HEK293 (cell line): ENCODE measurements at regions not wholly inside any gene's neighbourhood (a gene's known extent, or its start where the extent isn't known, plus 50 kb on each side); places are given as distances from the start of the nearest gene placed in this dataset.

Experiments used
- CTCF ChIA-PET: fragments of 350-600 bp; formaldehyde crosslinking; extraction: SDS; loops from one replicate; lab custom pipeline; 2021; ENCODE audit warnings: antibody characterized with exemption; lab: Yijun Ruan, JAX
- POLR2A ChIA-PET: fragments of 300-600 bp; formaldehyde crosslinking; extraction: SDS; loops from one replicate; lab custom pipeline; 2020; ENCODE audit warnings: antibody characterized with exemption, inconsistent platforms; lab: Yijun Ruan, JAX
- H3K27ac ChIP-seq: fragments of 200-500 bp; sonication (Bioruptor generic); 2 replicates; pipeline ENCODE4 v1.5.1; 2014; ENCODE audit warnings: low read depth, low read length, control low read depth, inconsistent platforms; ENCODE audit errors: extremely low read depth
- H3K36me3 ChIP-seq, 2 experiments: fragments of 200-500 bp in 1 of 2; sonication (Bioruptor generic) in 1 of 2; 1 replicate in 1 of 2; 2 replicates in 1 of 2; pipeline ENCODE4 v1.5.1; 2014 to 2017; ENCODE audit warnings: inconsistent platforms in 2 of 2, low read length in 2 of 2; ENCODE audit not compliant: control insufficient read depth in 2 of 2, insufficient read depth in 1 of 2
- H3K4me1 ChIP-seq: fragments of 200-500 bp; sonication (Bioruptor generic); 2 replicates; pipeline ENCODE4 v1.5.1; 2014; ENCODE audit warnings: mild to moderate bottlenecking, low read length, inconsistent platforms; ENCODE audit not compliant: control insufficient read depth, insufficient read depth
- H3K4me3 ChIP-seq: 2 replicates; pipeline ENCODE4 v1.5.1; 2011; ENCODE audit warnings: low read depth, mild to moderate bottlenecking, control low read depth, low read length, moderate library complexity
- H3K9me3 ChIP-seq: fragments of 200-500 bp; sonication (Bioruptor generic); 2 replicates; pipeline ENCODE4 v1.5.1; 2014; ENCODE audit warnings: low read depth, low read length, inconsistent platforms; ENCODE audit not compliant: control insufficient read depth, insufficient read depth
- KLF8 ChIP-seq: fragments of 450-650 bp; formaldehyde crosslinking; IDR thresholded peaks from 2 replicates; pipeline ENCODE4 v1.5.1; 2016; ENCODE audit warnings: missing biosample characterization, missing genetic modification characterization
- MZF1 ChIP-seq: fragments of 450-650 bp; formaldehyde crosslinking; IDR thresholded peaks from 2 replicates; pipeline ENCODE4 v1.5.1; 2017; ENCODE audit warnings: missing biosample characterization, missing genetic modification characterization, borderline replicate concordance
- PRDM1 ChIP-seq: fragments of 450-650 bp; formaldehyde crosslinking; IDR thresholded peaks from 2 replicates; pipeline ENCODE4; 2016; ENCODE audit warnings: missing biosample characterization, missing genetic modification characterization
- SCRT1 ChIP-seq: fragments of 450-650 bp; formaldehyde crosslinking; IDR thresholded peaks from 2 replicates; pipeline ENCODE4 v1.5.1; 2016; ENCODE audit warnings: missing biosample characterization, missing genetic modification characterization, borderline replicate concordance
- SP7 ChIP-seq: fragments of 450-650 bp; formaldehyde crosslinking; IDR thresholded peaks from 2 replicates; pipeline ENCODE4 v1.5.1; 2016; ENCODE audit warnings: missing biosample characterization, missing genetic modification characterization
- ZBTB1 ChIP-seq: fragments of 450-650 bp; formaldehyde crosslinking; IDR thresholded peaks from 2 replicates; pipeline ENCODE4 v1.5.1; 2016; ENCODE audit warnings: missing biosample characterization, missing genetic modification characterization
- ZBTB21 ChIP-seq: fragments of 450-650 bp; formaldehyde crosslinking; IDR thresholded peaks from 2 replicates; pipeline ENCODE4 v1.5.1; 2017; ENCODE audit warnings: missing biosample characterization, missing genetic modification characterization
- ZBTB48 ChIP-seq: fragments of 450-650 bp; formaldehyde crosslinking; IDR thresholded peaks from 2 replicates; pipeline ENCODE4 v1.5.1; 2016; ENCODE audit warnings: missing biosample characterization, missing genetic modification characterization
- ZIC2 ChIP-seq: fragments of 450-650 bp; formaldehyde crosslinking; IDR thresholded peaks from 2 replicates; pipeline ENCODE4 v1.5.1; 2016; ENCODE audit warnings: missing biosample characterization, missing genetic modification characterization
- ZNF114 ChIP-seq: fragments of 450-650 bp; formaldehyde crosslinking; IDR thresholded peaks from 2 replicates; pipeline ENCODE4 v1.5.0; 2017; ENCODE audit warnings: missing biosample characterization, missing genetic modification characterization
- ZNF133 ChIP-seq: fragments of 450-650 bp; formaldehyde crosslinking; IDR thresholded peaks from 2 replicates; pipeline ENCODE4 v1.5.1; 2016; ENCODE audit warnings: missing biosample characterization, missing genetic modification characterization
- ZNF140 ChIP-seq: fragments of 450-650 bp; formaldehyde crosslinking; IDR thresholded peaks from 2 replicates; pipeline ENCODE4 v1.5.1; 2016; ENCODE audit warnings: missing biosample characterization, missing genetic modification characterization
- ZNF155 ChIP-seq: fragments of 450-650 bp; formaldehyde crosslinking; IDR thresholded peaks from 2 replicates; pipeline ENCODE4 v1.5.1; 2016; ENCODE audit warnings: missing biosample characterization, missing genetic modification characterization
- ZNF223 ChIP-seq: fragments of 450-650 bp; formaldehyde crosslinking; IDR thresholded peaks from 2 replicates; pipeline ENCODE4 v1.5.1; 2016; ENCODE audit warnings: missing biosample characterization, missing genetic modification characterization
- ZNF23 ChIP-seq: fragments of 450-650 bp; formaldehyde crosslinking; IDR thresholded peaks from 2 replicates; pipeline ENCODE4 v1.5.1; 2016; ENCODE audit warnings: missing biosample characterization, missing genetic modification characterization, borderline replicate concordance
- ZNF394 ChIP-seq: fragments of 450-650 bp; formaldehyde crosslinking; IDR thresholded peaks from 2 replicates; pipeline ENCODE4 v1.5.1; 2016; ENCODE audit warnings: missing biosample characterization, missing genetic modification characterization, mild to moderate bottlenecking, moderate library complexity, borderline replicate concordance
- ZNF416 ChIP-seq: fragments of 450-650 bp; formaldehyde crosslinking; IDR thresholded peaks from 2 replicates; pipeline ENCODE4 v1.5.1; 2016; ENCODE audit warnings: missing biosample characterization, missing genetic modification characterization
- ZNF555 ChIP-seq: fragments of 450-650 bp; formaldehyde crosslinking; conservative IDR thresholded peaks from 2 replicates; pipeline ENCODE4 v1.5.1; 2017; ENCODE audit warnings: missing biosample characterization, mild to moderate bottlenecking, missing genetic modification characterization, inconsistent platforms
- ZNF623 ChIP-seq: fragments of 450-650 bp; formaldehyde crosslinking; IDR thresholded peaks from 2 replicates; pipeline ENCODE4 v1.5.1; 2016; ENCODE audit warnings: missing biosample characterization, missing genetic modification characterization
- ZNF768 ChIP-seq: fragments of 450-650 bp; formaldehyde crosslinking; IDR thresholded peaks from 2 replicates; pipeline ENCODE4 v1.5.1; 2018; ENCODE audit warnings: missing biosample characterization, mild to moderate bottlenecking, missing genetic modification characterization
- TF ChIP-seq, protein P1 (sequence below): fragments of 450-650 bp; formaldehyde crosslinking; IDR thresholded peaks from 2 replicates; pipeline ENCODE4 v1.5.1; 2017; ENCODE audit warnings: missing biosample characterization, missing genetic modification characterization
- TF ChIP-seq, protein P2 (sequence below): fragments of 450-650 bp; formaldehyde crosslinking; IDR thresholded peaks from 2 replicates; pipeline ENCODE4 v1.5.1; 2016; ENCODE audit warnings: missing biosample characterization, missing genetic modification characterization
- TF ChIP-seq, protein P3 (sequence below): fragments of 450-650 bp; formaldehyde crosslinking; IDR thresholded peaks from 2 replicates; pipeline ENCODE4 v1.5.1; 2016; ENCODE audit warnings: missing biosample characterization, missing genetic modification characterization

DNA sequence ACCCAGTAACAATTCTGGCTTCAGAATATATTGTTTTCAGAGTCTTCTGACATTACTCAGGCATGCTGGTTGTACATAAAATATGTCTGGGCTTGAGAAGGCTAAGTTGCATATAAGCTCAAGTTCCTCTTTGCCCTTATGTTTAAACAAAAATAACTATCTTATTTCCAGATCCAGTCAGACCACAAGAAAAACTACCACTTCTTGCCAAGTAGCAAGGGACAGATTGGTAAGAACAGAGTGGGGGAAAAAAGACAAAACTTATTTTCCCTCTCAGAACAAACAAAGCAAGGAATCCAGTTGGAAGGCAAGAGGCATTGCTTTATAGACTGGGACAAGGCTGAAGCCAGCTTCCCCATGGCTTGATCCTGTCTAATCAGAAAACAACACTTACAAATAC, 1036.7 kb upstream of the CELF4 start:
- no peaks in the 10 kb centered on the region for H3K36me3 ChIP-seq

DNA sequence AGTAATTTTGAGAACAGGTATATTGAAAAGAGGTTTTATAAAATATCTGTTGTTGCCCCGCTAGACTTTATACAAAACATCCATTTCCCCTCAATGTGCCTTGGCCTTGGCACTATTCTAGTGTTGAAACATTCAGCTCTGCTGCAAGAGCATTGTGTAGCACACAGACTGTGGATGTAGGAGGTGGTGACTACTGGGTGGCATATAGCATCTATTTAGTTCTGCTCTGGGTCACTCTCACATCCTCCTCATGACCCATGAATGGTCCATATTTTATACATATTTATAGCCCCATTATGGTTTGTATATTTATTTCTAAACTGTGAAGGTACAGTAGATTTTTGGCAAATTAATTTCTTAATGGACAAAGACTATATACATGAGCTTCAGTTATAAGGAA, 1022.0 kb upstream of the CELF4 start:
- H3K9me3 ChIP-seq: no peaks in the 10 kb centered on the region
- H3K36me3 ChIP-seq: no peaks in the 10 kb centered on the region
- H3K4me3 ChIP-seq: no peak overlapping the region
- H3K27ac ChIP-seq: no peak overlapping the region
- CTCF ChIA-PET: interaction anchor here (0.7 kb wide), 1 partner anchor 1453 kb away, joined by 3 read pairs; no protein-coding TSS in a partner anchor
- no peaks in the 10 kb centered on the region for H3K4me1 ChIP-seq
- no peak for TF ChIP-seq MZF1 (tag by site-specific recombination)
- TF ChIP-seq, protein P1, sequence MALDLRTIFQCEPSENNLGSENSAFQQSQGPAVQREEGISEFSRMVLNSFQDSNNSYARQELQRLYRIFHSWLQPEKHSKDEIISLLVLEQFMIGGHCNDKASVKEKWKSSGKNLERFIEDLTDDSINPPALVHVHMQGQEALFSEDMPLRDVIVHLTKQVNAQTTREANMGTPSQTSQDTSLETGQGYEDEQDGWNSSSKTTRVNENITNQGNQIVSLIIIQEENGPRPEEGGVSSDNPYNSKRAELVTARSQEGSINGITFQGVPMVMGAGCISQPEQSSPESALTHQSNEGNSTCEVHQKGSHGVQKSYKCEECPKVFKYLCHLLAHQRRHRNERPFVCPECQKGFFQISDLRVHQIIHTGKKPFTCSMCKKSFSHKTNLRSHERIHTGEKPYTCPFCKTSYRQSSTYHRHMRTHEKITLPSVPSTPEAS (tag by site-specific recombination): no peak
- TF ChIP-seq ZNF133 (tag by site-specific recombination): no peak
- TF ChIP-seq SP7: no peak
- POLR2A ChIA-PET: no interaction called here

More for the DNA sequence above, 1036.7 kb upstream of the CELF4 start:
- CTCF ChIA-PET: no interaction called here
- Histone ChIP-seq H3K4me1 (no peaks in the 10 kb centered on the region), H3K9me3 (no peaks in the 10 kb centered on the region), H3K4me3 (no peak overlapping the region), H3K27ac (no peak overlapping the region)
- POLR2A ChIA-PET: no interaction called here
- TF ChIP-seq ZNF768 (tag by site-specific recombination) (no peak), ZNF394 (tag by site-specific recombination) (no peak), SCRT1 (tag by site-specific recombination) (no peak), ZBTB21 (tag by site-specific recombination) (no peak), ZNF555 (tag by site-specific recombination) (no peak), KLF8 (no peak), ZNF223 (tag by site-specific recombination) (no peak), ZNF623 (tag by site-specific recombination) (no peak), ZBTB48 (tag by site-specific recombination) (no peak), MZF1 (tag by site-specific recombination) (no peak), ZNF114 (no peak), ZBTB1 (tag by site-specific recombination) (no peak), ZIC2 (tag by site-specific recombination) (no peak), ZNF140 (tag by site-specific recombination) (no peak), PRDM1 (tag by site-specific recombination) (no peak), ZNF155 (tag by site-specific recombination) (no peak), ZNF416 (no peak), ZNF23 (tag by site-specific recombination) (no peak)
- TF ChIP-seq, protein P2, sequence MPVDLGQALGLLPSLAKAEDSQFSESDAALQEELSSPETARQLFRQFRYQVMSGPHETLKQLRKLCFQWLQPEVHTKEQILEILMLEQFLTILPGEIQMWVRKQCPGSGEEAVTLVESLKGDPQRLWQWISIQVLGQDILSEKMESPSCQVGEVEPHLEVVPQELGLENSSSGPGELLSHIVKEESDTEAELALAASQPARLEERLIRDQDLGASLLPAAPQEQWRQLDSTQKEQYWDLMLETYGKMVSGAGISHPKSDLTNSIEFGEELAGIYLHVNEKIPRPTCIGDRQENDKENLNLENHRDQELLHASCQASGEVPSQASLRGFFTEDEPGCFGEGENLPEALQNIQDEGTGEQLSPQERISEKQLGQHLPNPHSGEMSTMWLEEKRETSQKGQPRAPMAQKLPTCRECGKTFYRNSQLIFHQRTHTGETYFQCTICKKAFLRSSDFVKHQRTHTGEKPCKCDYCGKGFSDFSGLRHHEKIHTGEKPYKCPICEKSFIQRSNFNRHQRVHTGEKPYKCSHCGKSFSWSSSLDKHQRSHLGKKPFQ: no peak
- TF ChIP-seq, protein P3, sequence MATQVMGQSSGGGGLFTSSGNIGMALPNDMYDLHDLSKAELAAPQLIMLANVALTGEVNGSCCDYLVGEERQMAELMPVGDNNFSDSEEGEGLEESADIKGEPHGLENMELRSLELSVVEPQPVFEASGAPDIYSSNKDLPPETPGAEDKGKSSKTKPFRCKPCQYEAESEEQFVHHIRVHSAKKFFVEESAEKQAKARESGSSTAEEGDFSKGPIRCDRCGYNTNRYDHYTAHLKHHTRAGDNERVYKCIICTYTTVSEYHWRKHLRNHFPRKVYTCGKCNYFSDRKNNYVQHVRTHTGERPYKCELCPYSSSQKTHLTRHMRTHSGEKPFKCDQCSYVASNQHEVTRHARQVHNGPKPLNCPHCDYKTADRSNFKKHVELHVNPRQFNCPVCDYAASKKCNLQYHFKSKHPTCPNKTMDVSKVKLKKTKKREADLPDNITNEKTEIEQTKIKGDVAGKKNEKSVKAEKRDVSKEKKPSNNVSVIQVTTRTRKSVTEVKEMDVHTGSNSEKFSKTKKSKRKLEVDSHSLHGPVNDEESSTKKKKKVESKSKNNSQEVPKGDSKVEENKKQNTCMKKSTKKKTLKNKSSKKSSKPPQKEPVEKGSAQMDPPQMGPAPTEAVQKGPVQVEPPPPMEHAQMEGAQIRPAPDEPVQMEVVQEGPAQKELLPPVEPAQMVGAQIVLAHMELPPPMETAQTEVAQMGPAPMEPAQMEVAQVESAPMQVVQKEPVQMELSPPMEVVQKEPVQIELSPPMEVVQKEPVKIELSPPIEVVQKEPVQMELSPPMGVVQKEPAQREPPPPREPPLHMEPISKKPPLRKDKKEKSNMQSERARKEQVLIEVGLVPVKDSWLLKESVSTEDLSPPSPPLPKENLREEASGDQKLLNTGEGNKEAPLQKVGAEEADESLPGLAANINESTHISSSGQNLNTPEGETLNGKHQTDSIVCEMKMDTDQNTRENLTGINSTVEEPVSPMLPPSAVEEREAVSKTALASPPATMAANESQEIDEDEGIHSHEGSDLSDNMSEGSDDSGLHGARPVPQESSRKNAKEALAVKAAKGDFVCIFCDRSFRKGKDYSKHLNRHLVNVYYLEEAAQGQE (tag by site-specific recombination): no peak
- TF ChIP-seq, all 188 proteins: peak for 0
